ENCODE measurements at regions not wholly inside any gene's neighbourhood (a gene's known extent, or its start where the extent isn't known, plus 50 kb on each side); places are given as distances from the start of the nearest gene placed in this dataset.

- no peak for DNase-seq
- intact Hi-C loops (cut with DNase I) = no loop called here
Observed at GRCh38 chr13:28550721-28551497, 56.0 kb upstream of the FLT1 start.

DNA sequence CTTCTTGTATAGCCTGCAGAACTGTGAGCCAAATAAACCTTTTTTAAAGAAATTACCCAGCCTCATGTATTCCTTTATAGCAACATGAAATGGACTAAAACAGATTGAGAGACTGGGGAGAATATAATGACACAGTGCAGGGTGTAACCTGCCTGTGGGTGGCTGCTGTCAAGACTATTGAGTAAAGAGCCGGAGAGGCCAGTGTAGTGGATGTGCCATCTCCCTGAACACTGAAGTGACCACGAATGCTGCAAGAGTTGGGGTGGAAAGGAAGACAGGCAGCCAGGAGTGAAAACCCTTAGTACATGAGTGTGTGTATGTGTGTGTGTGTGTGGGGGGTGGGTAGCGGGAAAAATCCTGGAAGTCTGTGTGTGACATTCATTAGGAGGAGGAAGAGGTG is 55.2 kb upstream of the FLT1 start:
- DNase-seq = no peak
- intact Hi-C loops (cut with DNase I) = no loop called here

GRCh38 chr13:28548872-28549271 is 53.9 kb upstream of the FLT1 start:
- intact Hi-C loops (cut with DNase I) = no loop called here
- DNase-seq = no peak

- intact Hi-C loops (cut with DNase I) = no loop called here
- DNase-seq = no peak
Observed at GRCh38 chr13:28548468-28548867, 53.5 kb upstream of the FLT1 start.

DNA sequence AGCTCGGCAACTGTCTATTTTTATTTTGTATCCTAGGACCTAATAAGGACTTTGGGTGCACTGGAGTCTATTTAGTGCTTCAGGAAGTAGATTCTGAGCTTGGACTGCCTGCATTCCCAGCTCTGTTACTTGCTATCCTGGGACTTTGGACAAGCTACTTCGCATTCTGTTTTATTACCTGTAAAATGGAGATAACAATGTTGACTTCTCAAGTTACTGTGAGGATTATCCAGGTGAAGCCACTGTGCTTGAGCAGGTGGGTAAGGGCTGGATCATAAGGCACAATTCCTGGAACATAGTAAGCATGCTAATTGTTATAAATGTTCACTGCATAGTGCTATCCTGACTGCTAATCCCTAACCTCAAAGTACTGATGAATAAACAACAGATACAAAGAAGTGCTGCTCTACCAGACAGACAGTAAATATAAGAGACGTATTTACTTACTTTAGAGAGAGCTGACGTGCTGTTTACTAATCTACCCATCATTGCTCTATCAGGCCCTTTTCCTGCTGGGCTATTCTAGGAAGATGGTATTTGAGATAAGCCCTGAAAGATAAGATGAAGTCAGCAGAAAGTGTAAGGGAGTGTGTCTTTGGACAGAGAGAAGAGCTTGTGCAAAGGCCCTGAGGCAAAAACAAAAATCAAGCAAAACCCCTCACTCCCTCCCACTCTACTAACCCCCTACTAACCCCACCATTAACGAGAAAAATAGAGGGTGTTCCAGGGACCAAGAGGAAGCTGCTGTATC is 50.8 kb upstream of the FLT1 start:
- intact Hi-C loops (cut with DNase I) = no loop called here
- no peak for DNase-seq
